Type B pancreatic cell (in vitro differentiated cells): ENCODE measurements at regions not wholly inside any gene's neighbourhood (a gene's known extent, or its start where the extent isn't known, plus 50 kb on each side); places are given as distances from the start of the nearest gene placed in this dataset.

Source experiments
- DNase-seq: peaks from one replicate; pipeline ENCODE4 v3.0.0; 2021; ENCODE audit warnings: mixed read lengths; ENCODE audit not compliant: unreplicated experiment; ENCODE audit errors: extremely low spot score
- H3K27ac Mint-ChIP-seq: 2 replicates; pipeline ENCODE4 v1.8.0; 2021; ENCODE audit warnings: mild to moderate bottlenecking, mixed read lengths
- H3K27me3 Mint-ChIP-seq: 2 replicates; pipeline ENCODE4 v1.8.0; 2021; ENCODE audit warnings: mixed read lengths
- H3K36me3 Mint-ChIP-seq: 2 replicates; pipeline ENCODE4 v1.8.0; 2021; ENCODE audit warnings: mixed read lengths
- H3K4me1 Mint-ChIP-seq: one replicate; pipeline ENCODE4 v1.8.0; 2021; ENCODE audit warnings: mixed read lengths; ENCODE audit not compliant: unreplicated experiment
- H3K4me3 Mint-ChIP-seq: 2 replicates; pipeline ENCODE4 v1.8.0; 2021; ENCODE audit warnings: mild to moderate bottlenecking, mixed read lengths
- H3K9me3 Mint-ChIP-seq: 2 replicates; pipeline ENCODE4 v1.8.0; 2021; ENCODE audit warnings: mixed read lengths
- CTCF ChIP-seq: fragments of 200-600 bp; sonication (generic); conservative IDR thresholded peaks from 2 replicates; pipeline ENCODE4 v1.5.0; 2021; ENCODE audit warnings: antibody characterized with exemption, mild to moderate bottlenecking

GRCh38 chr1:163922743-163923201 lies 601.0 kb downstream of the NUF2 start:
- Mint-ChIP-seq H3K27me3 (no peaks in the 10 kb centered on the region), H3K9me3 (no peaks in the 10 kb centered on the region), H3K27ac (no peak overlapping the region), H3K36me3 (no peaks in the 10 kb centered on the region), H3K4me3 (peak overlapping the region; percentile 12), H3K4me1 (peaks cover 8% of the 10 kb centered on the region)
- TF ChIP-seq CTCF, result no peak
- no peak for DNase-seq

- Mint-ChIP-seq H3K9me3 (no peaks in the 10 kb centered on the region), H3K27ac (no peak overlapping the region), H3K4me3 (no peak overlapping the region), H3K27me3 (no peaks in the 10 kb centered on the region), H3K4me1 (peaks cover 13% of the 10 kb centered on the region), H3K36me3 (no peaks in the 10 kb centered on the region)
- TF ChIP-seq CTCF, result no peak
- no peak for DNase-seq
Observed at GRCh38 chr1:163924041-163924440, 602.3 kb downstream of the NUF2 start.

- Mint-ChIP-seq H3K27ac (no peak overlapping the region), H3K4me1 (peaks cover 13% of the 10 kb centered on the region), H3K9me3 (no peaks in the 10 kb centered on the region), H3K36me3 (no peaks in the 10 kb centered on the region), H3K27me3 (no peaks in the 10 kb centered on the region), H3K4me3 (no peak overlapping the region)
- DNase-seq, result no peak
- no peak for TF ChIP-seq CTCF
Observed at GRCh38 chr1:163927493-163927892, 605.7 kb downstream of the NUF2 start.

- Mint-ChIP-seq H3K4me3 (no peak overlapping the region), H3K27ac (no peak overlapping the region), H3K27me3 (no peaks in the 10 kb centered on the region), H3K36me3 (no peaks in the 10 kb centered on the region), H3K9me3 (no peaks in the 10 kb centered on the region), H3K4me1 (peaks cover 7% of the 10 kb centered on the region)
- DNase-seq, result no peak
- TF ChIP-seq CTCF, result no peak
Observed at GRCh38 chr1:163928069-163928468, 606.3 kb downstream of the NUF2 start.

- no peak for DNase-seq
- Mint-ChIP-seq H3K27me3 (no peaks in the 10 kb centered on the region), H3K27ac (no peak overlapping the region), H3K9me3 (no peaks in the 10 kb centered on the region), H3K4me3 (no peak overlapping the region), H3K36me3 (no peaks in the 10 kb centered on the region), H3K4me1 (peaks cover 10% of the 10 kb centered on the region)
- no peak for TF ChIP-seq CTCF
Observed at GRCh38 chr1:163928651-163929050, 606.9 kb downstream of the NUF2 start.

- no peak overlapping the region for H3K4me3 Mint-ChIP-seq
- DNase-seq, result no peak
- no peaks in the 10 kb centered on the region for H3K27me3 Mint-ChIP-seq
- peaks cover 8% of the 10 kb centered on the region for H3K4me1 Mint-ChIP-seq
- H3K36me3 Mint-ChIP-seq, result no peaks in the 10 kb centered on the region
- H3K27ac Mint-ChIP-seq, result no peak overlapping the region
- TF ChIP-seq CTCF, result no peak
- H3K9me3 Mint-ChIP-seq, result no peaks in the 10 kb centered on the region
Observed at GRCh38 chr1:163932901-163933300, 611.1 kb downstream of the NUF2 start.
